ENCODE measurements at regions not wholly inside any gene's neighbourhood (a gene's known extent, or its start where the extent isn't known, plus 50 kb on each side); places are given as distances from the start of the nearest gene placed in this dataset.

- TF ChIP-seq THAP12 (CRISPR knock-in tag; IDR thresholded peaks at IDR 0.05) (no peak), SREBF2 (CRISPR knock-in tag; IDR thresholded peaks at IDR 0.05) (no peak), ZNF707 (CRISPR knock-in tag; conservative IDR thresholded peaks at IDR 0.05) (no peak), CTBP1 (IDR thresholded peaks at IDR 0.05; ENCODE audit: borderline replicate concordance) (peak; percentile 87), NFATC3 (IDR thresholded peaks at IDR 0.05) (no peak), TAF9B (IDR thresholded peaks at IDR 0.05; ENCODE audit: partially characterized antibody) (peak; percentile 70), PHF8 (IDR thresholded peaks at IDR 0.05; ENCODE audit: borderline replicate concordance, low read length) (no peak), ATF1 (CRISPR knock-in tag; IDR thresholded peaks at IDR 0.05) (no peak), ATF1 (tag; IDR thresholded peaks at IDR 0.05) (peak; percentile 58; the same call in 1 of the 2 replicates), KLF16 (IDR thresholded peaks at IDR 0.05) (peak; percentile 41; the same call in 1 of the 2 replicates), MGA (IDR thresholded peaks at IDR 0.05) (peak; percentile 98), EP400 (IDR thresholded peaks at IDR 0.05) (peak; percentile 87), MYNN (IDR thresholded peaks at IDR 0.05) (no peak), MYNN (CRISPR knock-in tag; IDR thresholded peaks at IDR 0.05) (no peak), ZNF217 (CRISPR knock-in tag; IDR thresholded peaks at IDR 0.05) (no peak)
Measured at GRCh38 chr5:68423154-68423811, 207.7 kb downstream of the PIK3R1 start (continued).

Data from K562 (cell line).